HG03066 (cell line): ENCODE measurements at regions not wholly inside any gene's neighbourhood (a gene's known extent, or its start where the extent isn't known, plus 50 kb on each side); places are given as distances from the start of the nearest gene placed in this dataset.
A peak's percentile ranks its signal among the peaks of the same experiment; 100 is the strongest.

Source experiments
- ATAC-seq: cut with Tn5 transposase; IDR thresholded peaks from one replicate; pipeline ENCODE4 v1.9.1; 2021; ENCODE audit warnings: low read depth; ENCODE audit not compliant: unreplicated experiment

GRCh38 chr13:74045583-74045982, 88.6 kb downstream of the KLF12 start:
- no peak for ATAC-seq

GRCh38 chr13:74043237-74043636, 91.0 kb downstream of the KLF12 start:
- no peak for ATAC-seq

DNA sequence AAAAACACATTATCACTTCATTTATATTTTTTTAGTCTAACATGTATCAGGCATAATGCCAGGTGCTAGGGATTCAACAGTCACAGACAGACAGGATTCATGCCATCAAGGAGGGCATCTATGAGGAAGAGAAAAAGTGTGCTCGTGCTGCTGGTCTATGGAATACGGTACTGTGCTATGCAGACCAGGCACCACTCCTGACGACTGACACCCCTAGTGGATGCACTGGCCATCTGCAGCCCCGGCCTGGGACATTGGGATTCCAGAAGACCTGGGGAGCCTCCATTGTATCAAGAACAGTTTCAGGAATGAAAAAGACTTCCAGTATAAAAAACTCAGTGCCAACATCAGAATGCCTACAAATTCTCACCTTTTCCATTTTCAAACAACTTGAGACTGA, 94.0 kb downstream of the KLF12 start:
- ATAC-seq = peak; percentile 89

DNA sequence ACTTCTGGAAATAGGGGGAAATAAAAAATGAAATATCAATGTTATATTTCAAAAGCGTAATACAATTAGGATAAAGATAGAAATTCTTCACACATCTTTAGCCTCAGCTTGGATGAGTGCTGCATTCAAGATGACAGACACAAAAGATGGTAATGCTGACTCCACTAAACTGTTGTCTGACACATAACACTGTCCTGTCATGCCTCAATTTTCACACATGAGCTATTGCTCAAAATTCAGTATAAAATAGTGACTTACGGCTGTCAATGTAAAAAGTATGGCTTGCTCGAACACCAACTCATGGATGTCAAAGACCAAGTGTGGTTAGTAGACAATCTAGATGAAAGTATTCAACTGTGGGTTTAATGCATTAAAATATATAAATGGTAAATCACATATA, 94.5 kb downstream of the KLF12 start:
- ATAC-seq = no peak

GRCh38 chr13:74039154-74039553, 95.0 kb downstream of the KLF12 start:
- ATAC-seq = no peak

- ATAC-seq = no peak
These were observed 96.4 kb downstream of the KLF12 start for GRCh38 chr13:74037762-74038161.

DNA sequence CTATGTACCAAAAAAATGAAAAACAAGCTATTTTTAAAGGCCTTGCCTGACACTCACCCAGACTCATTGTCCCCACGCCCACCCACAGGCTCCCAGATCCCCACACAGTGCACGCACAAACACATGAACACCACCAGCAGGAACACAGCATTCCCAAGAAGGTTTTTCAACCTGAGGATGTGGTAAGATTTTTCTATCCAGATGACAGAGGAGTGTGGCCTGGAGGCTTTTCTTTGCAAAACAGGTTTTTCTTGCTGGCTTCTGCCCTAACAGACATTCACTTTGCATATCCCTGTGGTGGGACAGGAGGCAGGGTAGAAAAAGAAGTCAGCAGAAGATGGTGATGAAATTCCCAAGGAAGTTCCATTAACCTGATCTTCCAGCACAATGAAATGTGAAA, 97.8 kb downstream of the KLF12 start:
- ATAC-seq = no peak

DNA sequence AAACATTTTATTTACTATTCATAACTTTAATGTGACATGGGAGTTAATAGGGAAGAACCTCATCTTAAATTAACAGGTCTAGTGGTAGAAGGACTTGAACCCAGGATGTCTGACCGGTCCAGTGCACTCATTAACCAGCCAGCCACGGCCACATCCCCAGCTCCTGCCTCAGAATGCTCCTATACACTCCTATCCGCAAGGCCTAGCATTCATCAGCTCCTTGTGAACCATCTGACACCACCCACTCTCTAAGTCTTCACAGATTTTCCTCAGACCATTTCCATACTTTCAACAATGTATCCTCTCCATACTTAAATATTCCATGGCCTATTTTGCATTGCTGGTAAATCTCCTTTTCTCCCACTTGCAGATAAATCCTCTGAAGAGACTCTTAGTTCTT, 98.3 kb downstream of the KLF12 start:
- no peak for ATAC-seq

DNA sequence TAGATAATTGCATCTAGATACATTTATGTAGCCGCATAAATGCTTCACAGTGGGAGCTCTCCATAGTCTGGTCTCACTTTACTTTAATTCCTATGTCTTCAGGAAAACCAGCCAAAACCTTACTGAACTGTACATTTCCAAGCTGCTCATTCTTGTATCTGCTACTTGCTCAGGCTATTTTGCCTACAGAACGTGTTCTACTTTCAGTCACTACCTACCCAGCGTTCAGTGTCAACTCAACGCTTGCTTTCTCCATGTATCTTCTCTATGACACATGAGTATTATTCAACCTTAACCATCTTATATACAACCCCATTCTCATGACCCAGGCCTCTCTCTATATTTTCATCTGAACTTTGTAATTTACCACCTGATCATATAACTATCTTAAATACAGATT, 101.9 kb downstream of the KLF12 start:
- ATAC-seq = no peak

DNA sequence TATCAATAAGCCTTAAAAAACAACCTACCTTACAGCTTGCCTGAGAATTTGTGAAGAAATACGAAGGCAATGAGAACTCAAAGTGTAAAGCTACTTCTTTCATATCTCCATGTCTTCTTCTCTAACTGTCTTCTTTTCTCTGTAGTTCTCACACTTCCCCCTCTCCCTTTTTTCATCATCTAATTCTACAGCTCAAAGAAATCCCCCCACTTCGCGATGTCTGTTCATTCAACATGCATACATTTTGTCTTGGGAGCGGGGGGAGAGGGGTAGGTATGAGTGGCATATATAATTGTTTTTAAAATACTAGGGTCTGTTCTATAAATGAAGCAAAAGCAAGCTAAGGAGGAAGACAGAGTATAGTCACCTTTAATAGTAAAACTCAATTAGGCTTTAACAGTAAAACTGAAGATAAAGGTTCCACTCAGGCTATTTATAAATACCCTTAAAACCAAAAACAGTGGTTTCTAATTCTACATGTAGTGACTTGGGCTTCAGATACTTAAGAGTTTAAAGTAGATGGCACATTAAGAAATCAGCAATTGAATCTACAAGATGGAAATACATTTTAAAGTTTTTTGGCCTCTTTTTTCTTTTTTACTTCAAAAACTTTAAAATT, 106.9 kb downstream of the KLF12 start:
- ATAC-seq = peak; percentile 51

DNA sequence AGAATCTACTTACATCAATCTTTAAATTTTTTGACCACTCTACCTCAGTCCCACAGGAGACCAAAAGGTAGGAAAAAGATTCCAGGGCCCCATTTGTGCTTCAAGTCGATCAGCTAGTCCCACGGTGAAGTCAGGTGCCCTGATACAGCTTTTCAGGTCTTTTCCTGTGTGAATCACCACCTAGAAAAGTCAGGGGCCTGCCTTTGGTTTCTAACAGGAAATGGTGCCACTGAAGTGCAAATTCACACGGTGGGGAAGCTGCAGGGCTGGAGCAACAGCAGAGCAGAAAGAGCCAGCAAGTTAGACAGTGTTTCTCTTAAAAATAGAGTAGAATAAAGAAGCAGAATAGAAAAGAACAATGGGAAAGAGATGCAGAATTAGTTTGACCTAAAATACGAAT, 107.5 kb downstream of the KLF12 start:
- peak; percentile 94 for ATAC-seq

GRCh38 chr13:74025369-74025768, 108.8 kb downstream of the KLF12 start:
- ATAC-seq = no peak

DNA sequence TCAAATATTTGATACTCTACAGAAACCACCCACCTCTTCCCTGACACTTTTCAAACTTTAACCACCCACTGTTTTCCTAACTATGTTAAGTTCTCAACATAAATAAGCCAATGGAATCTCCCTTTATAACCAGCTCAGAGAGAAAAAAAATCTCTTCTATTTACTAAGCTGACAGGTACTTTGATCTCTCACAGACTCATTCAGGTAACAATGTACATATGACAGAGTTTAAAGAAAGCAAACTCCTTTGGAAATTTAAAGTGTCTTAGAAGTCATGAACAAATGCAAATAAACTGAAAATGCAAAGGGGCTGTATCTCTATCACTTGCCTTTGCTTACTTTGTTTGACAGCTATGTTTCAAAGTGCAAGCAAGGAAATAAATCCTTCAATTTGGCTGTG, 109.3 kb downstream of the KLF12 start:
- ATAC-seq = no peak

- no peak for ATAC-seq
These were observed 109.9 kb downstream of the KLF12 start for GRCh38 chr13:74024314-74024713.

DNA sequence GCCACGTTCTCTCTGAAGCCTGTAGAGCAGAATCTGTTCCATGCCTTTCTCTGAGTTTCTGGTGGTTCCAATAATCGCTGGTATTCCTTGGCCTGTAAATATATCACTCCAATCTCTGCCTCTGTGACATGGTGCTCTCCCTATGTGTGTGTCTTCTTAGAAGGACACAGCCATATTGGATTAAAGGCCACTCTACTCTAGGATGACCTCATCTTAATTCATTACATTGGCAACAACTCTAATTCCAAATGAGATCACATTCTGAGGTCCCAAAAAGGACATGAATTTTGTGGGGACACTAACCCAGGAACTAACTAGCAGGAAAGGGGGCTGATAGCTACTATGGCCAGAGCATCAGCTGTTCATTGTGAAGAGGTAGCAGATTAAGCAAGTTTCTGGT, 110.7 kb downstream of the KLF12 start:
- no peak for ATAC-seq

- no peak for ATAC-seq
These were observed 112.7 kb downstream of the KLF12 start for GRCh38 chr13:74021505-74021904.

DNA sequence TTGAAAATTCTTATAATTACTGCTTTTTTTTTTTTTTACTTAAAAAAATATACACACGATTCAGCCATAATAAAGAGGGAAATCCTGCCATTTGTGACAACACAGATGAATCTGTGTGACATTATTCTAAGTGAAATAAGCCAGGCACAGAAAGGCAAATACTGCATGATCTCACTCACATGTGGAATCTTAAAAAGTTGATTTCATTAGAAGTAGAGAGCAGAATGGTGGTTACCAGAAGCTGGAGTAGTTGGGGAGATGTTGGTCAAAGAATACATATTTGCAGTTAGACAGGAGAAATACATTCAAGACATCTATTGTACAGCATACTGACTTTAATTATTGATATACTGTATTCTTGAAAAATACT, 116.2 kb downstream of the KLF12 start:
- ATAC-seq = no peak

GRCh38 chr13:74017301-74018061, 116.7 kb downstream of the KLF12 start:
- ATAC-seq = no peak

GRCh38 chr13:74015137-74015536, 119.1 kb downstream of the KLF12 start:
- ATAC-seq = no peak

- no peak for ATAC-seq
These were observed 125.0 kb downstream of the KLF12 start for GRCh38 chr13:74009100-74009668.

DNA sequence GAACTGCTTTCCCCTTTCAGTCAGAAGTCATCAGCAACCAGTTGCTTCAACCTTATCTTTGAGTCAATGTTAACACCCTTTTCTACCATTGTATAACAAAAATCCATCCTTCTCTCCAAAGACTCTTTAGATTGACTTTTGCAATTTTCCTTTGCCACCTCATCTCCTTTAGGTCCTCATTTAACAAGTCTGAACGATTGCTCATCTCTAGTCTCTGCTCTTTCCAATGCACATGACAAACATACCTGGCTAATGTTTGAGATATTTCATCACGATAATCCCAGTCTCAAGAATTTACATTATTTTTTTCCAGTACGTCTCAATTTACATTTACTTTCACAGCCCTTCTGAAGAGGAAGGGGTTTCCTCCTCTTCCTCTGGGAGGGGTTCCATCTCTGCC, 127.5 kb downstream of the KLF12 start:
- ATAC-seq = no peak
